RWPE2 (cell line): ENCODE measurements at regions not wholly inside any gene's neighbourhood (a gene's known extent, or its start where the extent isn't known, plus 50 kb on each side); places are given as distances from the start of the nearest gene placed in this dataset.
A peak's percentile ranks its signal among the peaks of the same experiment; 100 is the strongest.

Experiments
- ATAC-seq: fragments of 200-7000 bp; cut with Tn5 transposase; 3 replicates; pipeline ENCODE4 v1.9.1; 2021; ENCODE audit warnings: low read depth
- DNase-seq: peaks from one replicate; pipeline ENCODE4 v3.0.0-alpha.2; 2020; ENCODE audit warnings: low spot score
- H3K27ac ChIP-seq: fragments of 450-650 bp; 2 replicates; pipeline ENCODE4 v1.5.1; 2017; ENCODE audit warnings: mild to moderate bottlenecking; ENCODE audit not compliant: poor library complexity, severe bottlenecking
- H3K27me3 ChIP-seq: fragments of 250-450 bp; sonication (Bioruptor Pico); 2 replicates; pipeline ENCODE4 v1.5.1; 2021; ENCODE audit warnings: mild to moderate bottlenecking, moderate library complexity; ENCODE audit not compliant: insufficient read depth, poor library complexity, severe bottlenecking
- H3K36me3 ChIP-seq: fragments of 250-450 bp; sonication (Bioruptor Pico); 2 replicates; pipeline ENCODE4 v1.5.1; 2020; ENCODE audit warnings: low read depth, mild to moderate bottlenecking, moderate library complexity
- H3K4me1 ChIP-seq: fragments of 250-450 bp; sonication (Bioruptor Pico); 2 replicates; pipeline ENCODE4 v1.5.1; 2021; ENCODE audit warnings: mild to moderate bottlenecking, moderate library complexity; ENCODE audit not compliant: insufficient read depth, poor library complexity, severe bottlenecking
- H3K4me3 ChIP-seq: fragments of 250-450 bp; sonication (Bioruptor Pico); 2 replicates; pipeline ENCODE4 v1.5.1; 2021; ENCODE audit warnings: mild to moderate bottlenecking, moderate library complexity; ENCODE audit not compliant: severe bottlenecking
- H3K9me3 ChIP-seq: fragments of 250-450 bp; sonication (Bioruptor Pico); 2 replicates; pipeline ENCODE4 v1.5.1; 2021; ENCODE audit warnings: mild to moderate bottlenecking, moderate library complexity; ENCODE audit not compliant: severe bottlenecking
- TF ChIP-seq, protein P1 (sequence below): fragments of 450-650 bp; IDR thresholded peaks from one replicate; pipeline ENCODE4 v1.5.1; 2017; ENCODE audit warnings: mild to moderate bottlenecking, moderate library complexity; ENCODE audit not compliant: poor library complexity, severe bottlenecking

DNA sequence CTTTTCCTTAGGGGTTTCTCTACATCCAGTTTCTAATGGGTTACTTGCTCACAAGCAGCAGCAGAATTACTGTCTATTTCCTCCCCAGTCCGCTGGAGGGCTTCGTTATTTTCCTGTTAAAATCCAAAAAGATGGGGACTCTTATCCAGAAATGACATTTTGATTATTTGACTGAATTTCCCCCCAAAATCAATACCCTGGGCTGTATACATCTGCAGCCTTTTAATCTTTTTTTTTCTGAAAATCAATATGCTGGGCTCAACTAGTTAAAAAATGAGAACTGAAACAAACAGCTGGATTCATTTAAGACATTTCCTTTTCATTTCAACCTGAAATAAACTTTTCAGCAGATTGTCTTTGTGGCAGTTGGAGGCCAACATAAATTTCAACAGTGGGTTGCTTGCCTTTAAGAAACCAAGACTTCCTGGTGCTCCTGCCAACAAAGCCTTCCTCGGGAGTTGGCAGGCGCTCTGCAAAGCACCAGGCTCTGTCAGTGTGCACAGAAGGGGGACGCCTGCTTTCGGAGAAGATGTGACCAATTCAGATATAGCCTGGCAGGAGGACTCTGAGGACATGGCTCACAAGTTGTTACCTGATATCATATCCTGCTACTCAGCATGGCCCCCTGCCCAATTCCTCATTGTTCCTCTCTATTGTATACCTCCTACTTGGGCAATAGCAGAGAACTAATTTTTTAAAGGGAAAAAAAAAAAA is 204.7 kb upstream of the ARG1 start:
- TF ChIP-seq, protein P1, sequence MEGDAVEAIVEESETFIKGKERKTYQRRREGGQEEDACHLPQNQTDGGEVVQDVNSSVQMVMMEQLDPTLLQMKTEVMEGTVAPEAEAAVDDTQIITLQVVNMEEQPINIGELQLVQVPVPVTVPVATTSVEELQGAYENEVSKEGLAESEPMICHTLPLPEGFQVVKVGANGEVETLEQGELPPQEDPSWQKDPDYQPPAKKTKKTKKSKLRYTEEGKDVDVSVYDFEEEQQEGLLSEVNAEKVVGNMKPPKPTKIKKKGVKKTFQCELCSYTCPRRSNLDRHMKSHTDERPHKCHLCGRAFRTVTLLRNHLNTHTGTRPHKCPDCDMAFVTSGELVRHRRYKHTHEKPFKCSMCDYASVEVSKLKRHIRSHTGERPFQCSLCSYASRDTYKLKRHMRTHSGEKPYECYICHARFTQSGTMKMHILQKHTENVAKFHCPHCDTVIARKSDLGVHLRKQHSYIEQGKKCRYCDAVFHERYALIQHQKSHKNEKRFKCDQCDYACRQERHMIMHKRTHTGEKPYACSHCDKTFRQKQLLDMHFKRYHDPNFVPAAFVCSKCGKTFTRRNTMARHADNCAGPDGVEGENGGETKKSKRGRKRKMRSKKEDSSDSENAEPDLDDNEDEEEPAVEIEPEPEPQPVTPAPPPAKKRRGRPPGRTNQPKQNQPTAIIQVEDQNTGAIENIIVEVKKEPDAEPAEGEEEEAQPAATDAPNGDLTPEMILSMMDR: no peak
- Histone ChIP-seq H3K4me3 (no peak overlapping the region), H3K36me3 (no peaks in the 10 kb centered on the region), H3K4me1 (no peaks in the 10 kb centered on the region), H3K9me3 (no peaks in the 10 kb centered on the region), H3K27ac (no peak overlapping the region), H3K27me3 (no peaks in the 10 kb centered on the region)
- ATAC-seq: no peak
- no peak for DNase-seq

DNA sequence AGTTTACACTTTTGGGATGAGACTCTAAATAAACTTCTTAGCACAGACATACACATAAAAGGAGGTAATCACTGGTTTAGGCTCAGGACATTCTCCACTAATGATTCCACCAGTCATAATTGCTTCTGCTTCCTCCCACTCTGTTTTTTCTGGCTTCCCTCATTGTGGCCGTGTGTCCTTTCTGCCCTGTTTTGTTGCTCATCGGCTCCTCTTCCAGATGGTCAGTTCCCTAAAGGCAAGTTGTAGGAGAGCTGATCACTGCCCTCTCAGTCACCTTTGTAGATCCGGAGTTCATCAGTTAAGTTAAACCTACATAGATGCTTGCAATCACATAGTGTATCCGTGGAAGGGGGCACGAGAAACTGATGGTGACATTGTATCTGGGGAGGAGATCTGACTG is 200.5 kb upstream of the ARG1 start:
- H3K4me1 ChIP-seq: no peaks in the 10 kb centered on the region
- H3K27me3 ChIP-seq: no peaks in the 10 kb centered on the region
- DNase-seq: no peak
- H3K27ac ChIP-seq: no peak overlapping the region
- no peaks in the 10 kb centered on the region for H3K9me3 ChIP-seq
- TF ChIP-seq, protein P1: no peak
- H3K36me3 ChIP-seq: no peaks in the 10 kb centered on the region
- no peak for ATAC-seq
- no peak overlapping the region for H3K4me3 ChIP-seq

DNA sequence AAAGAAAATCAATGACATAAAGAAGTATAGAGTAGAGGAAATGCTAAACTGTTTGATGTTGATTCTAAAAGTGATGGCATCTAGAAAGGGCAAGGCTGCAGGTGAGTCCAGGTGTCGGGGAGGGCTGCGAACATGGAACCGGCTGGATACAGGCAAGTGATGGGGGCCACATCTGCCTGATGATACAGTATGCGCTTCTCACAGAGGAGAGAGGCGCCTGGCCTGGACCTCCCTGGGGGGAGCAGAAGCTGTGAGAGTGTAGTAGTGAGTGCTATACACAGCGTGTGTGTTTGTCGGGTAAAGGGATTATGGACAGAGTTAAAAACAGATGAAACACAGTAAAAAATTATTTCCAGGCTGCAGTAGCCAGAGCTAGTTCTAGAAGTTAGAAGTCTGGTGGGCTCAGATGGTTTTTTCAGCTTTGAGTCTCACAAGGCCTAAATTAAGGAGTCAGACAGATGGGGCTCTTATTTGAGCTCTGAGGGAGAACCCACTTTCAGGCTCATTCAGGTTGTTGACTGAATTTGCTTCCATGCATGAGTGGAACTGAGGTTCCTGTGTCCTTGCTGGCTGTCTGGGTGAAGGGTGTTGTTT is 195.8 kb upstream of the ARG1 start:
- no peak for DNase-seq
- H3K36me3 ChIP-seq: no peaks in the 10 kb centered on the region
- no peak overlapping the region for H3K4me3 ChIP-seq
- no peaks in the 10 kb centered on the region for H3K4me1 ChIP-seq
- ATAC-seq: no peak
- H3K27me3 ChIP-seq: no peaks in the 10 kb centered on the region
- no peak overlapping the region for H3K27ac ChIP-seq
- H3K9me3 ChIP-seq: no peaks in the 10 kb centered on the region
- TF ChIP-seq, protein P1: no peak

DNA sequence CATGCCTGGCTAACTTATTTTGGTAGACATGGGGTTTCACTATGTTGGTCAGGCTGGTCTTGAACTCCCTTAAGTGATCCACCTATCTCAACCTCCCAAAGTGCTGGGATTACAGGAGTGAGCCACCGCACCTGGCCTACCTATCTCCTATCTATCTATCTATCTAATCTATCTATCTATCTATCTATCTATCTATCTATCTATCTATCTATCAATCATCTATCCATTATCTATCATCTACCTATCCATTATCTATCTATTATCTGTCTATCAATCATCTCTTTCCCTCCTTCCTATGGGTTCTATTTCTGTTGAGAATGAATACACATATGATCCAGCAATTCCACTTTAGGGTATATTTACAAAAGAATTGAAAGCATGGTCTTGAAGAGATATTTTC is 194.2 kb upstream of the ARG1 start:
- DNase-seq (no peak), ATAC-seq (no peak)
- Histone ChIP-seq H3K36me3 (no peaks in the 10 kb centered on the region), H3K27ac (no peak overlapping the region), H3K9me3 (no peaks in the 10 kb centered on the region), H3K4me1 (no peaks in the 10 kb centered on the region), H3K4me3 (no peak overlapping the region), H3K27me3 (no peaks in the 10 kb centered on the region)
- TF ChIP-seq, protein P1: no peak

DNA sequence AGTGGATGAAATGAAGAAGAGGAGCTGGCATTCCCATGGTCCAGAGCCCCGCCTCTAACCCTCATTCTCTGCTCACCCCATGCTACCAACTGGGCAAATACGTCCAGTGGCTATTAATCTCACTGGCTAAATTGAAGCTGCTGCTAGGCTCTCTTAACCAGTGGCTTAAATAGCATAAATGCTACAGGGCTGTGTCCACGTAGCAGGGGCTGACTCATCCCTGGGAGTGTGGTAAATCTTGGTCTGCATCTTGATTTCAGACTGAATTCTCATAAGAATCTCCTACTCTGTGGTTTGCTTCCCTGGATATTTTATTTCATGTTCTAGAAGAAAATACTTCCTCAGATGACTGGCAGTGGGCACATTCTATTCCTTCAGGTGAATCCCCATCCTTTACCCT is 193.1 kb upstream of the ARG1 start:
- TF ChIP-seq, protein P1: no peak
- no peak overlapping the region for H3K4me3 ChIP-seq
- DNase-seq (no peak), ATAC-seq (peak; percentile 64)
- H3K9me3 ChIP-seq: no peaks in the 10 kb centered on the region
- H3K4me1 ChIP-seq: no peaks in the 10 kb centered on the region
- H3K36me3 ChIP-seq: no peaks in the 10 kb centered on the region
- H3K27ac ChIP-seq: no peak overlapping the region
- no peaks in the 10 kb centered on the region for H3K27me3 ChIP-seq
